ENCODE measurements at regions not wholly inside any gene's neighbourhood (a gene's known extent, or its start where the extent isn't known, plus 50 kb on each side); places are given as distances from the start of the nearest gene placed in this dataset.

GRCh38 chr5:139745132-139745799 lies 50.3 kb upstream of the PSD2 start (continued):
- TF ChIP-seq MYC (IDR thresholded peaks at IDR 0.05; ENCODE audit: insufficient read depth, insufficient read length, insufficient replicate concordance, low read length, severe bottlenecking) (no peak), NFIC (IDR thresholded peaks at IDR 0.05; ENCODE audit: low read depth, low read length) (no peak), MTA2 (IDR thresholded peaks at IDR 0.05; ENCODE audit: low read depth) (peak; percentile 57; the same call in 1 of the 2 replicates), ASH2L (IDR thresholded peaks at IDR 0.05; ENCODE audit: borderline replicate concordance, low read depth) (no peak)

- DNase-seq (ENCODE audit: low read depth, low spot score) = no peak
- peak; percentile 81 for FAIRE-seq
- ChIA-PET SMC1A (ENCODE audit: uncharacterized antibody, unreplicated experiment) (interaction anchor here (0.8 to 7.1 kb wide), 10 partner anchors 10 to 110 kb away, joined by 3 to 50 read pairs (median 8); no protein-coding TSS in a partner anchor), POLR2A (interaction anchor here (0.6 to 3.6 kb wide), 14 partner anchors 9 to 109 kb away, joined by 3 to 31 read pairs (median 4); partner anchors contain the start of gene CXXC5), RAD21 (ENCODE audit: unreplicated experiment) (interaction anchor here (0.6 to 5.3 kb wide), 15 partner anchors 10 to 295 kb away, joined by 3 to 60 read pairs (median 7); no protein-coding TSS in a partner anchor), CTCF (interaction anchor here (0.5 to 4.1 kb wide), 8 partner anchors 16 to 474 kb away, joined by 3 to 25 read pairs (median 12); no protein-coding TSS in a partner anchor)
- Histone ChIP-seq H3K79me2 (ENCODE audit: control insufficient read depth, insufficient read depth, low read length) (no peaks in the 10 kb centered on the region), H3K9me3 (replicated peaks; ENCODE audit: control insufficient read depth, insufficient read depth, low read length) (no peaks in the 10 kb centered on the region), H3K4me3 (no peak overlapping the region), H3K4me2 (ENCODE audit: control insufficient read depth, insufficient read depth) (peak overlapping the region; percentile 98), H4K20me1 (ENCODE audit: control insufficient read depth, insufficient read depth) (no peaks in the 10 kb centered on the region; the same call in 1 of the 2 replicates), H3K27me3 (replicated peaks in 1 of 2; ENCODE audit: control insufficient read depth in 2 of 2, insufficient read depth in 2 of 2, low read length in 1 of 2) (peaks cover 0 to 14% of the 10 kb centered on the region in 2 experiments; a peak in 3 of 4 replicates), H3K9ac (ENCODE audit: control insufficient read depth, insufficient read depth, low read length) (no peak overlapping the region; the same call in 1 of the 2 replicates), H3K27ac (ENCODE audit: control insufficient read depth, insufficient read depth) (peak overlapping the region; percentile 33; the same call in 1 of the 2 replicates), H3K36me3 (ENCODE audit: control insufficient read depth in 2 of 2, insufficient read depth in 2 of 2, low read length in 1 of 2) (no peaks in the 10 kb centered on the region), H3K4me1 (ENCODE audit: control insufficient read depth, insufficient read depth, low read length) (peaks cover 48% of the 10 kb centered on the region), H2AFZ (ENCODE audit: control insufficient read depth, low read depth, low read length) (peak overlapping the region; percentile 71)
- 9% methylated on average over 44 of the region's 44 CpGs for WGBS (ENCODE audit: insufficient coverage, insufficient replicate concordance, low lambda C conversion rate, missing lambda C conversion rate)
- ATAC-seq = peak; percentile 61
- in situ Hi-C loops (cut with MboI) = no loop called here
- intact Hi-C loops (cut with micrococcal nuclease; ENCODE audit: unreplicated experiment) = loop anchor here (5.0 kb wide), 3 partner anchors 34 to 109 kb away; no protein-coding TSS in a partner anchor
- no TSS peak for BruUV-seq (replicated peaks)
- TF ChIP-seq BACH1 (IDR thresholded peaks at IDR 0.05; ENCODE audit: borderline replicate concordance) = peak; percentile 34; the same call in 1 of the 2 replicates
- TF ChIP-seq MEF2B (IDR thresholded peaks at IDR 0.05; ENCODE audit: partially characterized antibody, poor library complexity, severe bottlenecking) = peak; percentile 44
- TF ChIP-seq CTCF (IDR thresholded peaks at IDR 0.05 in 2 of 3, conservative IDR thresholded peaks at IDR 0.05 in 1 of 3; ENCODE audit: control insufficient read depth in 2 of 3, extremely low read depth in 1 of 3, insufficient read depth in 1 of 3, low read depth in 3 of 3, low read length in 3 of 3) = no peak
- TF ChIP-seq STAT1 (conservative IDR thresholded peaks at IDR 0.05) = 0 out of 2 replicates have a peak, but pooled peaks have one; percentile 69
- peak; percentile 67; the same call in 1 of the 2 replicates for TF ChIP-seq MAX (IDR thresholded peaks at IDR 0.05; ENCODE audit: low read depth, low read length)
- TF ChIP-seq ATF2 (IDR thresholded peaks at IDR 0.05; ENCODE audit: low read length) = no peak
- 0 out of 2 replicates have a peak, but pooled peaks have one; percentile 33 for TF ChIP-seq NKRF (conservative IDR thresholded peaks at IDR 0.05)
Observed at GRCh38 chr5:139745800-139746690, 49.6 kb upstream of the PSD2 start.

All from GM12878 (cell line).